GM23338 (cell line): ENCODE measurements at regions not wholly inside any gene's neighbourhood (a gene's known extent, or its start where the extent isn't known, plus 50 kb on each side); places are given as distances from the start of the nearest gene placed in this dataset.

Source experiments
- ATAC-seq: fragments of 200-7000 bp; cut with Tn5 transposase; 3 replicates; pipeline ENCODE4 v1.9.1; 2020
- DNase-seq: peaks from one replicate; pipeline ENCODE4 v3.0.0-alpha.2; 2015; ENCODE audit warnings: low spot score
- H2AFZ ChIP-seq: fragments of 200-600 bp; sonication (generic); 2 replicates; pipeline ENCODE4 v1.8.0; 2016; ENCODE audit warnings: antibody characterized with exemption, mild to moderate bottlenecking, moderate library complexity
- H3F3A ChIP-seq: fragments of 200-600 bp; sonication (generic); replicated peaks from 2 replicates; pipeline ENCODE4 v1.8.0; 2017; ENCODE audit warnings: antibody characterized with exemption, mixed run types, low read depth
- H3K27ac ChIP-seq: fragments of 200-600 bp; sonication (generic); 2 replicates; pipeline ENCODE4 v1.6.1; 2016; ENCODE audit warnings: low read depth
- H3K27me3 ChIP-seq: fragments of 200-600 bp; sonication (generic); 2 replicates; pipeline ENCODE4 v1.8.0; 2016; ENCODE audit warnings: mild to moderate bottlenecking, mixed run types, moderate library complexity; ENCODE audit not compliant: insufficient read depth
- H3K36me3 ChIP-seq: fragments of 200-600 bp; sonication (generic); 2 replicates; pipeline ENCODE4 v1.8.0; 2016; ENCODE audit warnings: mild to moderate bottlenecking; ENCODE audit not compliant: insufficient read depth
- H3K4me1 ChIP-seq: fragments of 200-600 bp; sonication (generic); 2 replicates; pipeline ENCODE4 v1.8.0; 2016; ENCODE audit warnings: mild to moderate bottlenecking, moderate library complexity; ENCODE audit not compliant: insufficient read depth
- H3K4me2 ChIP-seq: fragments of 200-600 bp; sonication (generic); 2 replicates; pipeline ENCODE4 v1.7.1; 2017; ENCODE audit warnings: mixed run types
- H3K4me3 ChIP-seq: fragments of 200-600 bp; sonication (generic); 2 replicates; pipeline ENCODE4 v1.6.1; 2016; ENCODE audit warnings: mixed run types
- H3K79me2 ChIP-seq: fragments of 200-600 bp; sonication (generic); replicated peaks from 2 replicates; pipeline ENCODE4 v1.8.0; 2017; ENCODE audit warnings: mild to moderate bottlenecking; ENCODE audit not compliant: insufficient read depth
- H3K9me2 ChIP-seq: fragments of 200-600 bp; sonication (generic); 2 replicates; pipeline ENCODE4 v1.8.0; 2017; ENCODE audit not compliant: insufficient read depth
- H4K20me1 ChIP-seq: fragments of 200-600 bp; sonication (generic); replicated peaks from 2 replicates; pipeline ENCODE4 v1.8.0; 2017; ENCODE audit warnings: mild to moderate bottlenecking; ENCODE audit not compliant: insufficient read depth
- H3K27ac Mint-ChIP-seq: 2 replicates; pipeline ENCODE4 v1.8.0; 2020; ENCODE audit warnings: inconsistent platforms, mild to moderate bottlenecking, moderate library complexity, mixed read lengths
- H3K27me3 Mint-ChIP-seq: 3 replicates; pipeline ENCODE4 v1.8.0; 2022; ENCODE audit warnings: low read depth, mild to moderate bottlenecking, moderate library complexity, mixed read lengths, inconsistent platforms; ENCODE audit not compliant: insufficient read depth, poor library complexity
- H3K36me3 Mint-ChIP-seq: 3 replicates; pipeline ENCODE4 v1.8.0; 2021; ENCODE audit warnings: low read depth, mild to moderate bottlenecking, inconsistent platforms, moderate library complexity, mixed read lengths
- H3K4me1 Mint-ChIP-seq: 3 replicates; pipeline ENCODE4 v1.8.0; 2020; ENCODE audit warnings: mild to moderate bottlenecking, inconsistent platforms, mixed read lengths
- H3K4me3 Mint-ChIP-seq: 3 replicates; pipeline ENCODE4 v1.8.0; 2021; ENCODE audit warnings: moderate library complexity, mild to moderate bottlenecking, inconsistent platforms, mixed read lengths
- H3K9me3 Mint-ChIP-seq: 3 replicates; pipeline ENCODE4 v1.8.0; 2020; ENCODE audit warnings: moderate library complexity, mild to moderate bottlenecking, inconsistent platforms, mixed read lengths
- CREB1 ChIP-seq: fragments of 250-450 bp; sonication (Bioruptor Pico); IDR thresholded peaks from 2 replicates; pipeline ENCODE4 v1.5.0; 2020; ENCODE audit warnings: low read depth, mild to moderate bottlenecking, moderate library complexity
- ETS1 ChIP-seq: IDR thresholded peaks from 2 replicates; pipeline ENCODE4 v1.6.1; 2016; ENCODE audit warnings: antibody characterized with exemption
- EZH2 ChIP-seq: fragments of 200-600 bp; sonication (generic); IDR thresholded peaks from one replicate; pipeline ENCODE4 v1.8.0; 2017; ENCODE audit warnings: antibody characterized with exemption, mild to moderate bottlenecking, low read depth; ENCODE audit not compliant: unreplicated experiment
- EZH2phosphoT487 ChIP-seq: fragments of 200-600 bp; sonication (generic); IDR thresholded peaks from one replicate; pipeline ENCODE4 v1.8.1; 2018; ENCODE audit warnings: antibody characterized with exemption; ENCODE audit not compliant: unreplicated experiment
- JUNB ChIP-seq: IDR thresholded peaks from one replicate; pipeline ENCODE4 v1.6.1; 2016; ENCODE audit warnings: antibody characterized with exemption; ENCODE audit not compliant: unreplicated experiment
- NANOG ChIP-seq: IDR thresholded peaks from 2 replicates; pipeline ENCODE4 v1.6.1; 2016; ENCODE audit warnings: antibody characterized with exemption, borderline replicate concordance
- POLR2AphosphoS5 ChIP-seq: IDR thresholded peaks from 2 replicates; pipeline ENCODE4 v1.6.1; 2016; ENCODE audit warnings: antibody characterized with exemption, low read depth
- REST ChIP-seq: IDR thresholded peaks from one replicate; pipeline ENCODE4 v1.6.1; 2018; ENCODE audit warnings: antibody characterized with exemption; ENCODE audit not compliant: unreplicated experiment
- STAT1 ChIP-seq: IDR thresholded peaks from one replicate; pipeline ENCODE4 v1.6.1; 2016; ENCODE audit warnings: antibody characterized with exemption; ENCODE audit not compliant: unreplicated experiment
- ZNF114 ChIP-seq: fragments of 250-450 bp; sonication (Bioruptor Pico); IDR thresholded peaks from 2 replicates; pipeline ENCODE4 v1.5.0; 2020; ENCODE audit warnings: mild to moderate bottlenecking, moderate library complexity

GRCh38 chr4:187414716-187415115 is 580.9 kb upstream of the ZFP42 start (continued):
- no peak for TF ChIP-seq STAT1
- no peak for TF ChIP-seq CREB1 (CRISPR knock-in tag)
- TF ChIP-seq ZNF114 (CRISPR knock-in tag) = no peak
- no peak for TF ChIP-seq ETS1

- Histone ChIP-seq H3K79me2 (no peaks in the 10 kb centered on the region), H3K27ac (no peak overlapping the region), H2AFZ (no peak overlapping the region), H3K4me1 (no peaks in the 10 kb centered on the region), H3K36me3 (no peaks in the 10 kb centered on the region), H3K9me2 (no peaks in the 10 kb centered on the region), H3F3A (no peaks in the 10 kb centered on the region), H3K27me3 (no peaks in the 10 kb centered on the region), H4K20me1 (no peaks in the 10 kb centered on the region), H3K4me3 (no peak overlapping the region), H3K4me2 (no peak overlapping the region)
- ATAC-seq = no peak
- no peak overlapping the region for H3K4me3 Mint-ChIP-seq
- H3K27me3 Mint-ChIP-seq = peaks cover 3% of the 10 kb centered on the region
- TF ChIP-seq POLR2AphosphoS5 = no peak
- no peak for TF ChIP-seq REST
- no peak for TF ChIP-seq ETS1
- no peak for TF ChIP-seq EZH2phosphoT487
- TF ChIP-seq EZH2 = no peak
- no peak for TF ChIP-seq NANOG
- no peak for TF ChIP-seq JUNB
- no peak for TF ChIP-seq ZNF114 (CRISPR knock-in tag)
- no peak overlapping the region for H3K27ac Mint-ChIP-seq
- H3K36me3 Mint-ChIP-seq = peaks cover 21% of the 10 kb centered on the region; the same call in 2 of the 3 replicates
- no peak for DNase-seq
- H3K4me1 Mint-ChIP-seq = no peaks in the 10 kb centered on the region
- peaks cover 18% of the 10 kb centered on the region for H3K9me3 Mint-ChIP-seq
These were observed 580.3 kb upstream of the ZFP42 start for GRCh38 chr4:187415231-187415630.
